Activated T-helper 17 cell treated with anti-CD3 and anti-CD28 coated beads, Interleukin-2, amount 50 U/mL, for 72 hours (primary cell): ENCODE measurements at regions not wholly inside any gene's neighbourhood (a gene's known extent, or its start where the extent isn't known, plus 50 kb on each side); places are given as distances from the start of the nearest gene placed in this dataset.

ENCODE experiments used
- ATAC-seq: fragments of 150-1000 bp; cut with Tn5 transposase; replicated peaks from 2 replicates; pipeline ENCODE4 v1.10.0; 2021; ENCODE audit warnings: mild to moderate bottlenecking, moderate library complexity
- H3K27ac Mint-ChIP-seq: one replicate; pipeline ENCODE4 v1.8.0; 2022; ENCODE audit warnings: mixed read lengths
- H3K27me3 Mint-ChIP-seq: one replicate; pipeline ENCODE4 v1.8.0; 2022; ENCODE audit warnings: mixed read lengths
- H3K36me3 Mint-ChIP-seq: one replicate; pipeline ENCODE4 v1.8.0; 2022; ENCODE audit warnings: low read depth, mild to moderate bottlenecking, mixed read lengths
- H3K4me1 Mint-ChIP-seq: one replicate; pipeline ENCODE4 v1.8.0; 2022; ENCODE audit warnings: mixed read lengths
- H3K4me3 Mint-ChIP-seq: one replicate; pipeline ENCODE4 v1.8.0; 2022; ENCODE audit warnings: mild to moderate bottlenecking, mixed read lengths
- H3K9me3 Mint-ChIP-seq: one replicate; pipeline ENCODE4 v1.8.0; 2022; ENCODE audit warnings: mixed read lengths

GRCh38 chr16:55925242-55925641, 50.1 kb upstream of the CES5A start:
- H3K36me3 Mint-ChIP-seq: no peaks in the 10 kb centered on the region
- no peak overlapping the region for H3K4me3 Mint-ChIP-seq
- H3K27me3 Mint-ChIP-seq: peaks cover 22% of the 10 kb centered on the region
- no peak overlapping the region for H3K27ac Mint-ChIP-seq
- peaks cover 6% of the 10 kb centered on the region for H3K9me3 Mint-ChIP-seq
- no peaks in the 10 kb centered on the region for H3K4me1 Mint-ChIP-seq
- ATAC-seq: no peak
